ENCODE measurements at regions not wholly inside any gene's neighbourhood (a gene's known extent, or its start where the extent isn't known, plus 50 kb on each side); places are given as distances from the start of the nearest gene placed in this dataset.

DNA sequence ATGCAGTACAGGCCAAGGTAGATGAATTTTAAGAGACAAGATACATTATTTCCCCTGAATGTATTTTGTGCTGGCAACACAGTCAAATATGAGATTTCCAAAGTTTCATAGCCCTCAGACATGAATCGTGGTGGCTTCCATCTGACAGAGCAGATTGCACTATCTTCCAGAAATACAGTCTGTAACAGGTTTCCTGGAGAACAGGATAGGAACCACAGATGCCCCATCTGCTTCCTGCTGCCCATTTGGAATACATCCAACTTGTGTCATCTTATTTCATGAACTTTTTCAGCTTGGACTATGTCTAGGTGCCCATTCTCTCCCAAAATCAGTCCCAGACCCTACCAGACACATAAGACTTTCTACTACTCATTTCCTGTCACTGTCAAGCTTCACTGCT, 426.0 kb downstream of the KIF16B start:
- TF ChIP-seq, protein P1, sequence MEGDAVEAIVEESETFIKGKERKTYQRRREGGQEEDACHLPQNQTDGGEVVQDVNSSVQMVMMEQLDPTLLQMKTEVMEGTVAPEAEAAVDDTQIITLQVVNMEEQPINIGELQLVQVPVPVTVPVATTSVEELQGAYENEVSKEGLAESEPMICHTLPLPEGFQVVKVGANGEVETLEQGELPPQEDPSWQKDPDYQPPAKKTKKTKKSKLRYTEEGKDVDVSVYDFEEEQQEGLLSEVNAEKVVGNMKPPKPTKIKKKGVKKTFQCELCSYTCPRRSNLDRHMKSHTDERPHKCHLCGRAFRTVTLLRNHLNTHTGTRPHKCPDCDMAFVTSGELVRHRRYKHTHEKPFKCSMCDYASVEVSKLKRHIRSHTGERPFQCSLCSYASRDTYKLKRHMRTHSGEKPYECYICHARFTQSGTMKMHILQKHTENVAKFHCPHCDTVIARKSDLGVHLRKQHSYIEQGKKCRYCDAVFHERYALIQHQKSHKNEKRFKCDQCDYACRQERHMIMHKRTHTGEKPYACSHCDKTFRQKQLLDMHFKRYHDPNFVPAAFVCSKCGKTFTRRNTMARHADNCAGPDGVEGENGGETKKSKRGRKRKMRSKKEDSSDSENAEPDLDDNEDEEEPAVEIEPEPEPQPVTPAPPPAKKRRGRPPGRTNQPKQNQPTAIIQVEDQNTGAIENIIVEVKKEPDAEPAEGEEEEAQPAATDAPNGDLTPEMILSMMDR (IDR thresholded peaks at IDR 0.05; ENCODE audit: low read depth, low read length), result no peak
- TF ChIP-seq POLR2A (IDR thresholded peaks at IDR 0.05; ENCODE audit: extremely low read depth, insufficient read length), result no peak

Measured in NB4 (cell line).